ENCODE measurements at regions not wholly inside any gene's neighbourhood (a gene's known extent, or its start where the extent isn't known, plus 50 kb on each side); places are given as distances from the start of the nearest gene placed in this dataset.

DNA sequence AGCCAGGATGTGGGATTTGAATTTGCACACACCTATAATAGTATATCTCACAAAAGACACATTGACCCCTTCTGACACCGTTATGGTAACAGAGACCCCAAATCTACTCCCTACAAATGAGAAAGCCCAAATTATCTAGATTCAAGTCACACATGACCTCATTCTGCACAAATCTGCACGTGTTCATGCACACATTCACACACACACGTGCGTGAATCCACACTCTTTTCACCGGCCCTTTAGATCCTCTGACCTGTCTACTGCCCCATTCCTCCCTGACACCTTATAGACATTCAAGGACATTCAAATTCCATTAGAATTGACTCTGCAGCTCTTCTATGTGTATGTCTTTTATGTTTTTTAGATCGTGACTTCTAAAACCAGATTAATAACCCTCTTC is 627.8 kb upstream of the ID2 start:
- Histone ChIP-seq H3K9ac (ENCODE audit: low read depth, low read length, poor library complexity) (no peak overlapping the region), H3K18ac (ENCODE audit: low read length) (no peak overlapping the region), H3K27ac (replicated peaks; ENCODE audit: low read length) (no peak overlapping the region), H2AFZ (ENCODE audit: low read length) (no peak overlapping the region), H3K9me3 (replicated peaks in 1 of 2; ENCODE audit: control insufficient read depth in 2 of 2, insufficient read depth in 1 of 2, low read depth in 1 of 2, low read length in 2 of 2) (peaks cover 0 to 4% of the 10 kb centered on the region in 2 donors), H2BK12ac (ENCODE audit: low read length) (no peak overlapping the region), H3K23ac (ENCODE audit: low read depth, low read length, poor library complexity) (no peak overlapping the region), H3K4me2 (ENCODE audit: insufficient read depth, low read length, poor library complexity, severe bottlenecking) (no peak overlapping the region), H3K27me3 (ENCODE audit: control insufficient read depth in 3 of 3, insufficient read depth in 3 of 3, low read depth in 1 of 3, low read length in 3 of 3) (no peaks in the 10 kb centered on the region), H2BK15ac (ENCODE audit: low read length) (no peak overlapping the region), H3K36me3 (replicated peaks in 1 of 2; ENCODE audit: control insufficient read depth in 2 of 2, insufficient read depth in 2 of 2, low read length in 2 of 2) (no peaks in the 10 kb centered on the region), H3K4ac (ENCODE audit: low read length) (no peak overlapping the region), H4K8ac (ENCODE audit: low read depth, low read length) (no peak overlapping the region), H2BK5ac (ENCODE audit: low read length) (no peak overlapping the region), H3K4me1 (ENCODE audit: control insufficient read depth in 2 of 2, insufficient read depth in 1 of 2, low read depth in 1 of 2, low read length in 2 of 2) (peaks cover 2 to 4% of the 10 kb centered on the region in 2 donors), H2BK120ac (ENCODE audit: low read depth, low read length) (no peak overlapping the region), H2AK5ac (ENCODE audit: low read depth, low read length) (no peak overlapping the region), H3K4me3 (ENCODE audit: low read length in 2 of 2) (no peak overlapping the region), H3K14ac (ENCODE audit: low read length) (no peak overlapping the region), H4K91ac (ENCODE audit: low read depth, low read length, poor library complexity) (no peak overlapping the region), H3K79me1 (ENCODE audit: low read depth, low read length) (no peaks in the 10 kb centered on the region)
- no CpG with 5 or more reads among the region's 6 CpGs for WGBS, 2 donors (ENCODE audit: extremely low coverage in 2 of 2, insufficient read length in 2 of 2, insufficient replicate concordance in 1 of 2)
- DNase-seq (ENCODE audit: low spot score) = no peak

DNA sequence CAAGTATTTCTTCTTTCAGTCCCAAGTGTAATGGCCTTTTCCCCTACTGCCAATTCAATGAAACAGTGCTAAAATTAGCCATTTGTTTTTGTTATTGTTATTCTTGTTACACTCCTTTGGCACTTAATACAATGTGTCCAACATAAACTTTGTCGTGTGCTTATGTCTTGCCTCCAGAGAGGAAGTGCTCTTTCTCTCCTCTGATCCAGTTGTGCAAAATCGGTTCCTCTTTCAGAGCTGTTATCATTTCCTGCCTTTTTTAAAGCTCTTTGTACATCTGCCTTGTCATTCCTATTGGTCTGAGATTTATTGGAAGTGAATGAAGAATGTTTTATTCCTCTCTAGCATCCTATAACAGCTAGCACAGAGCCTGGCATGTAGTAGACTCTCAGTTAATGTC is 623.2 kb upstream of the ID2 start:
- H3K79me1 ChIP-seq (ENCODE audit: low read depth, low read length) = no peaks in the 10 kb centered on the region
- no peak for DNase-seq (ENCODE audit: low spot score)
- H3K9ac ChIP-seq (ENCODE audit: low read depth, low read length, poor library complexity) = no peak overlapping the region
- H2AK5ac ChIP-seq (ENCODE audit: low read depth, low read length) = no peak overlapping the region
- H2BK5ac ChIP-seq (ENCODE audit: low read length) = no peak overlapping the region
- no peaks in the 10 kb centered on the region for H3K27me3 ChIP-seq (ENCODE audit: control insufficient read depth in 3 of 3, insufficient read depth in 3 of 3, low read depth in 1 of 3, low read length in 3 of 3)
- peaks cover 0 to 4% of the 10 kb centered on the region in 2 donors for H3K9me3 ChIP-seq (replicated peaks in 1 of 2; ENCODE audit: control insufficient read depth in 2 of 2, insufficient read depth in 1 of 2, low read depth in 1 of 2, low read length in 2 of 2)
- no peaks in the 10 kb centered on the region for H3K4me1 ChIP-seq (ENCODE audit: control insufficient read depth in 2 of 2, insufficient read depth in 1 of 2, low read depth in 1 of 2, low read length in 2 of 2)
- H2BK12ac ChIP-seq (ENCODE audit: low read length) = no peak overlapping the region
- no peak overlapping the region for H2AFZ ChIP-seq (ENCODE audit: low read length)
- no peak overlapping the region for H2BK120ac ChIP-seq (ENCODE audit: low read depth, low read length)
- WGBS, 2 donors (ENCODE audit: extremely low coverage in 2 of 2, insufficient read length in 2 of 2, insufficient replicate concordance in 1 of 2) = no CpG with 5 or more reads among the region's 2 CpGs
- no peak overlapping the region for H3K27ac ChIP-seq (replicated peaks; ENCODE audit: low read length)
- H2BK15ac ChIP-seq (ENCODE audit: low read length) = no peak overlapping the region
- no peak overlapping the region for H4K91ac ChIP-seq (ENCODE audit: low read depth, low read length, poor library complexity)
- no peak overlapping the region for H4K8ac ChIP-seq (ENCODE audit: low read depth, low read length)
- no peak overlapping the region for H3K23ac ChIP-seq (ENCODE audit: low read depth, low read length, poor library complexity)
- H3K4me3 ChIP-seq (ENCODE audit: low read length in 2 of 2) = no peak overlapping the region
- H3K18ac ChIP-seq (ENCODE audit: low read length) = no peak overlapping the region
- H3K4ac ChIP-seq (ENCODE audit: low read length) = no peak overlapping the region
- no peak overlapping the region for H3K4me2 ChIP-seq (ENCODE audit: insufficient read depth, low read length, poor library complexity, severe bottlenecking)
- H3K36me3 ChIP-seq (replicated peaks in 1 of 2; ENCODE audit: control insufficient read depth in 2 of 2, insufficient read depth in 2 of 2, low read length in 2 of 2) = no peaks in the 10 kb centered on the region
- H3K14ac ChIP-seq (ENCODE audit: low read length) = no peak overlapping the region

DNA sequence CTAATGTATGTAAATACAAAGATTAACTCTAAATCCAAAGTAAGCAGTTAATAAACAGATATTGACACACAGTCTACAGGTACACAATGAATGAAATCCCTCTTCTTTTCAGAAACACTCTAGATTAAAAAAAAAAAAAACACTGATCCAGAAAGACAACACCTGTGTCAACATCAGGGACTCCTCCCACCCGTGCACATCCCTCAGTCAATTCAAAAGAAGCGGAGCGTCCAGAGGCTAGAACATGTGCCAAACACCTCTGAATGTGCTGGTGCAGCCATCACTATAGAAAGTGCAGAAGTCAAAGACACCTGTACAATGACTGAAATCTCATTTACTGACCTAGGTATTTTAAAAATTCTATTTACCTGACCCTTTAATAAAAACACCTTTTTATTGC is 622.6 kb upstream of the ID2 start:
- H3K9ac ChIP-seq (ENCODE audit: low read depth, low read length, poor library complexity) = no peak overlapping the region
- no CpG with 5 or more reads among the region's 3 CpGs for WGBS, 2 donors (ENCODE audit: extremely low coverage in 2 of 2, insufficient read length in 2 of 2, insufficient replicate concordance in 1 of 2)
- H3K23ac ChIP-seq (ENCODE audit: low read depth, low read length, poor library complexity) = no peak overlapping the region
- no peak overlapping the region for H3K14ac ChIP-seq (ENCODE audit: low read length)
- no peak overlapping the region for H4K8ac ChIP-seq (ENCODE audit: low read depth, low read length)
- no peak overlapping the region for H2AFZ ChIP-seq (ENCODE audit: low read length)
- no peak overlapping the region for H2BK120ac ChIP-seq (ENCODE audit: low read depth, low read length)
- H2BK12ac ChIP-seq (ENCODE audit: low read length) = no peak overlapping the region
- no peaks in the 10 kb centered on the region for H3K79me1 ChIP-seq (ENCODE audit: low read depth, low read length)
- H3K4me2 ChIP-seq (ENCODE audit: insufficient read depth, low read length, poor library complexity, severe bottlenecking) = no peak overlapping the region
- no peak overlapping the region for H2AK5ac ChIP-seq (ENCODE audit: low read depth, low read length)
- H3K36me3 ChIP-seq (replicated peaks in 1 of 2; ENCODE audit: control insufficient read depth in 2 of 2, insufficient read depth in 2 of 2, low read length in 2 of 2) = no peaks in the 10 kb centered on the region
- H3K18ac ChIP-seq (ENCODE audit: low read length) = no peak overlapping the region
- no peak overlapping the region for H2BK5ac ChIP-seq (ENCODE audit: low read length)
- H3K27ac ChIP-seq (replicated peaks; ENCODE audit: low read length) = no peak overlapping the region
- H3K27me3 ChIP-seq (ENCODE audit: control insufficient read depth in 3 of 3, insufficient read depth in 3 of 3, low read depth in 1 of 3, low read length in 3 of 3) = no peaks in the 10 kb centered on the region
- H3K4me1 ChIP-seq (ENCODE audit: control insufficient read depth in 2 of 2, insufficient read depth in 1 of 2, low read depth in 1 of 2, low read length in 2 of 2) = no peaks in the 10 kb centered on the region
- no peak overlapping the region for H2BK15ac ChIP-seq (ENCODE audit: low read length)
- H3K9me3 ChIP-seq (replicated peaks in 1 of 2; ENCODE audit: control insufficient read depth in 2 of 2, insufficient read depth in 1 of 2, low read depth in 1 of 2, low read length in 2 of 2) = peaks cover 0 to 4% of the 10 kb centered on the region in 2 donors
- no peak for DNase-seq (ENCODE audit: low spot score)
- no peak overlapping the region for H4K91ac ChIP-seq (ENCODE audit: low read depth, low read length, poor library complexity)
- no peak overlapping the region for H3K4ac ChIP-seq (ENCODE audit: low read length)
- H3K4me3 ChIP-seq (ENCODE audit: low read length in 2 of 2) = no peak overlapping the region

DNA sequence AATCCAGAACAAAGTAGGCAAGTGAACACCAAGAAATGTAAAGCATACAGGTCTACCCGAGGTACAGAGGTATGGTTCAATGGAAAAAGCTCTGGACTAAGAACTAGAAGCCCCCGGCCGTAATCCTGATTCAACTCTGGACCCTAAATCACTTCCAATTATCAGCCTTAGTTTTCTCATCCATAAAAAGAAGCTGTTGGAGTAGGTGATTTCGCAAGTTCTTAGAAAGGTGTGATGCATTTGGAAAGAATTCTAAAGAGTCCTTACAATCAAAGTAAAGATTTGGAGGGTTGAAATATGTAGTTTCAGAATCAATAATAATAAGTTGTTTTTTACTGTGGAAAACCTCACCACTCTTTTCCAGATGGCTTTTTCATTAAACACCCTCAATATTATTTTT is 622.1 kb upstream of the ID2 start:
- Histone ChIP-seq H3K27ac (replicated peaks; ENCODE audit: low read length) (no peak overlapping the region), H3K14ac (ENCODE audit: low read length) (no peak overlapping the region), H3K4me3 (ENCODE audit: low read length in 2 of 2) (no peak overlapping the region), H4K91ac (ENCODE audit: low read depth, low read length, poor library complexity) (no peak overlapping the region), H3K36me3 (replicated peaks in 1 of 2; ENCODE audit: control insufficient read depth in 2 of 2, insufficient read depth in 2 of 2, low read length in 2 of 2) (no peaks in the 10 kb centered on the region), H3K79me1 (ENCODE audit: low read depth, low read length) (no peaks in the 10 kb centered on the region), H3K9ac (ENCODE audit: low read depth, low read length, poor library complexity) (no peak overlapping the region), H3K9me3 (replicated peaks in 1 of 2; ENCODE audit: control insufficient read depth in 2 of 2, insufficient read depth in 1 of 2, low read depth in 1 of 2, low read length in 2 of 2) (peaks cover 0 to 5% of the 10 kb centered on the region in 2 donors), H2AFZ (ENCODE audit: low read length) (no peak overlapping the region), H3K27me3 (ENCODE audit: control insufficient read depth in 3 of 3, insufficient read depth in 3 of 3, low read depth in 1 of 3, low read length in 3 of 3) (no peaks in the 10 kb centered on the region), H2AK5ac (ENCODE audit: low read depth, low read length) (no peak overlapping the region), H2BK15ac (ENCODE audit: low read length) (no peak overlapping the region), H3K18ac (ENCODE audit: low read length) (no peak overlapping the region), H2BK12ac (ENCODE audit: low read length) (no peak overlapping the region), H2BK5ac (ENCODE audit: low read length) (no peak overlapping the region), H2BK120ac (ENCODE audit: low read depth, low read length) (no peak overlapping the region), H3K4me1 (ENCODE audit: control insufficient read depth in 2 of 2, insufficient read depth in 1 of 2, low read depth in 1 of 2, low read length in 2 of 2) (no peaks in the 10 kb centered on the region), H3K23ac (ENCODE audit: low read depth, low read length, poor library complexity) (no peak overlapping the region), H3K4me2 (ENCODE audit: insufficient read depth, low read length, poor library complexity, severe bottlenecking) (no peak overlapping the region), H3K4ac (ENCODE audit: low read length) (no peak overlapping the region), H4K8ac (ENCODE audit: low read depth, low read length) (no peak overlapping the region)
- WGBS, 2 donors (ENCODE audit: extremely low coverage in 2 of 2, insufficient read length in 2 of 2, insufficient replicate concordance in 1 of 2) = no CpG with 5 or more reads among the region's 4 CpGs
- DNase-seq (ENCODE audit: low spot score) = no peak

Measured in neuronal stem cell (in vitro differentiated cells).